HG03378 (cell line): ENCODE measurements at regions not wholly inside any gene's neighbourhood (a gene's known extent, or its start where the extent isn't known, plus 50 kb on each side); places are given as distances from the start of the nearest gene placed in this dataset.
"Not testable (repeated sequence)": the region's sequence is repeated elsewhere in the genome, so short reads cannot be mapped to it uniquely, and the experiment has no call there.

Source experiments
- ATAC-seq: cut with Tn5 transposase; IDR thresholded peaks from one replicate; pipeline ENCODE4 v1.9.1; 2021; ENCODE audit warnings: mild to moderate bottlenecking, moderate library complexity; ENCODE audit not compliant: unreplicated experiment

- ATAC-seq: no peak
These were observed 634.6 kb upstream of the CNTNAP2 start for GRCh38 chr7:145481985-145482384.

DNA sequence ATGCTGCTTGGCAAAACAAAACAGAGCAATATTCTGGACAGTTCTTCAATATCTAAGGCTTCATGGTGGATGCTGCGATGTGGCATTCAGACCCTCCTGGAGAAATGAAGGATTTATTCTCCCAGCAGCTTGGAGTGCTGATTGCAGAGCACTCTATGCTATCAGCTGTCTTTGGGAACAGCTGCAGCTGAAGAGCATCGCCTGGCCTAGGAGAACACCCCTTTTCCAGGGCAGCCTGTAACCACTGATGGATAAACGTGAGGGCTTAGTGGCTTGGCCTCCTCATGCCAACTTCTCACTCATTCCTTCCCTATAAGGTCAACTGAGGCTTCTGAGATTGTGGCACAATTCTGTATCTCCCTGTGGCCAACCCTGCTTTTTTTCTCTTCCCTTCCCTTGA, 638.1 kb upstream of the CNTNAP2 start:
- ATAC-seq: no peak

- ATAC-seq: no peak
These were observed 638.3 kb upstream of the TPK1 start for GRCh38 chr7:145474009-145474686.

DNA sequence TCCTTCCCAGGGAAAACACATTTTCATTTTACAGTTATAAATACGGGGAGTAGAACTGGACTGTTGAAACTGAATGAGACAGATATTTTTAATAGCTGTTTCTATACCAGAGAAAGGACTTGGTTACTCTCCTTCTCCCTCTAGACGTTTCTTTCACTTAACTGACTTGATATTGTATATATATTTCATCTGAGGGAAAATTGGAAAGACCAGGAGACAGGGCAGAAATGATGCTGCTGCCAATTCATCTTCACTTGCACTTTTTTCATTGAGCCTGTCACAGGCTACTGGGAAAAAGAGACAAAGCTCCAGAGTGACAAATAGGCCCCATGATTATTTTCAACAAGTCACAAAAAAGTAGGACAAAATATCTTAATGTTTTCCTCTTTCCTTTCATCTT, 636.0 kb upstream of the TPK1 start:
- no peak for ATAC-seq

DNA sequence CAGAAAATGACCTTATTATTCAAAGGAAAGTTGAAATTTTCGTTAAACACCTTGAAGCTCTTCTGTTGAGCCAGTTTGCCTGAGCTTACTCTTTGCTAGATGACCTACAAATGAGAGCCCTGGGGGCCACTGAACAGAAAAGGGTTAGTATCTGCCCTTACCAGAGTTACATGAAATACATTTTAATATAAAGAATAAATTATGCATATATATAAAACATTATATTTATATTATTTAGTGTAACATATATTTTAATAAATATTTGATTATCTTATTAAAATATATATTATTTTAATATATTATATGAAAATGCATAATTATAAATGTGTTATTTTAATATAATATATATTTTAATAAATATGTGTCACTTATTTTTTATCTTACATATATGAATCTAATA, 628.4 kb upstream of the TPK1 start:
- no peak for ATAC-seq

DNA sequence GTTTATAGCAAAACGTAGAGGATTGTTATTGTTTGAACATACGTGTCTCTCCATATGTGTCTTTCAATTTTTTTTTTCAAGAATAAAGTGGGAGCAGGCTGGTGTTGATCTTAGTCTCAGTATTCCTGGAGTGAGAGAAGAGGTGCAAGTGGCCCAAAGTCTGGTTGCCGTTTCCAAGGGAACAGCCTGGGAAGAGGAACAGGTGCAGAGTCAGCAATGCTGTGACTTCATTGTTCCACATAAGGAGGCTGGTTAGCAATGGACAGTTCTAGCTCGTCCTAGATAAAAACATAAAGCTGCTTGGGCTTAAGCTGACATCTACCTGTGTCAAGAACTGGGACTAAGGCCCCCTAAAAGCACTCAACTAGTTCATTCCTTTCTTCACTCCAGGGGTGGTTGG, 626.6 kb upstream of the TPK1 start:
- ATAC-seq: no peak

- no peak for ATAC-seq
These were observed 599.0 kb upstream of the TPK1 start for GRCh38 chr7:145434811-145435210.

GRCh38 chr7:145431834-145432233, 596.0 kb upstream of the TPK1 start:
- ATAC-seq: peak; percentile 66

DNA sequence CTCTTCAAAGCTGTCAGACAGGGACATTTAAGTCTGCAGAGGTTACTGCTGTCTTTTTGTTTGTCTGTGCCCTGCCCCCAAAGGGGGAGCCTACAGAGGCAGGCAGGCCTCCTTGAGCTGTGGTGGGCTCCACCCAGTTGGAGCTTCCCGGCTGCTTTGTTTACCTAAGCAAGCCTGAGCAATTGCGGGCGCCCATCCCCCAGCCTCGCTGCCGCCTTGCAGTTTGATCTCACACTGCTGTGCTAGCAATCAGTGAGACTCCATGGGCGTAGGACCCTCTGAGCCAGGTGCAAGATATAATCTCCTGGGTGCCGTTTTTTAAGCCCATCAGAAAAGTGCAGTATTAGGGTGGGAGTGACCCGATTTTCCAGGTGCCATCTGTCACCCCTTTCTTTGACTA, 582.6 kb upstream of the TPK1 start:
- not testable (repeated sequence) for ATAC-seq

GRCh38 chr7:145411066-145411465, 575.2 kb upstream of the TPK1 start:
- ATAC-seq: no peak

DNA sequence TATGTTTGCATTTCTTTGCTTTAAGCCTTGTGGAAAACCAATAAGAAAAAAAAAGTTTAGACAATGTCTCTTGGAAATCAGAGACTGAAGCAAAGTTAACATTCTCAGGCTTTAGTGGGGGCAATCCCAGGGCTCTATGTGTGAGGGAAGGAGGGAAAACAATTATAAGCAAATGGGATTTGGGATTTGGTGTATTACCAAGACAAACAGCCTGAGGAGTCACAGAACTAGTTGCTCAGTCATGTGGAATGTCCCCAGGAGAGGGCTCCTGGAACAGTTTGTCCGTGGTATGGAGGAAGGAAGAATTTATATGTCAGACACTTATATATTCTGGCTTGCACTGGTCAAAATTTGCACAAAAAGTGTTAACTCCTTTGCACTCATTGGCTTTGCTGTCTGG, 562.9 kb upstream of the TPK1 start:
- no peak for ATAC-seq

GRCh38 chr7:145394126-145394525, 558.3 kb upstream of the TPK1 start:
- ATAC-seq: no peak

- no peak for ATAC-seq
These were observed 546.9 kb upstream of the TPK1 start for GRCh38 chr7:145382762-145383161.

- ATAC-seq: no peak
These were observed 542.3 kb upstream of the TPK1 start for GRCh38 chr7:145378197-145378596.

DNA sequence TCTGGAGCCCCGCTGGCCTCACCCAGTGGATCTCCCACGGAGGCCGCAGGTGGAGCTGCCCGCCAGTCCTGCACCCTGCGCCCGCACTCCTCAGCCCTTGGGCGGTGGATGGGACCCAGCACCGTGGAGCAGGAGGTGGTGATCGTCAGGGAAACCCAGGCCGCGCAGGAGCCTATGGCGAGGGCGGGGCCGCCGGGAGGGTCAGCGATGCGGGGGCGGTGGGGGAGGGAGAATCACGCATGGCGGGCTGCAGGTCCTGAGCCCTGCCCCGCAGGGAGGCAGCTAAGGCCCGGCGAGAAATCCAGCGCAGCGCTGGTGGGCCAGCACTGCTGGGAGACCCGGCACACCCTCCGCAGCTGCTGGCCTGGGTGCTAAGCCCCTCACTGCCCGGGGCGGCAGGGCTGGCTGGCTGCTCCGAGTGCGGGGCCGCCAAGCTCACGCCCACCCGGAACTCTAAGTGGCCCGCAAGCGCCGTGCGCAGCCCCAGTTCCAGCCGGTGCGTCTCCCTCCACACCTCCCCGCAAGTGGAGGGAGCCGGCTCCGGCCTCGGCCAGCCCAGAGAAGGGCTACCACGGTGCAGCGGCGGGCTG, 524.8 kb upstream of the TPK1 start:
- no peak for ATAC-seq

DNA sequence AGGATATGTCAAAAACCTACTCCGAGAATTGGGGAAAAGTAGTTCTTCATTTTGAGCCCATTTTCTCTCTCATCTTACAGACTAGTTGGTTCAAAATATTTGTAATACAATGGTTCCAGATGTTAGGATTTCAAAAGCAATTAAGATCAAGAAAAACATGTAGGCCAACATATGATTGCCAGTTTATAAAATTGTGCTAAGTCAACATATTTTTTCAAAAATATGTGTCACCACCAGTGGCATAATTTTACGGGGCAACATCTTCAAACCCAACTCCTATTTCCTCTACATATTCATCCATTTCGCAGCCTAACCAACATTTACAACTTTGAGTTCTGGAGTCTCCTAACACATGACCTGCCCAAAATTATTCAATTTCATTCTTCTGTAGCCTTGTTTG, 514.5 kb upstream of the TPK1 start:
- ATAC-seq: no peak

GRCh38 chr7:145349452-145349851, 513.6 kb upstream of the TPK1 start:
- ATAC-seq: not testable (repeated sequence)

DNA sequence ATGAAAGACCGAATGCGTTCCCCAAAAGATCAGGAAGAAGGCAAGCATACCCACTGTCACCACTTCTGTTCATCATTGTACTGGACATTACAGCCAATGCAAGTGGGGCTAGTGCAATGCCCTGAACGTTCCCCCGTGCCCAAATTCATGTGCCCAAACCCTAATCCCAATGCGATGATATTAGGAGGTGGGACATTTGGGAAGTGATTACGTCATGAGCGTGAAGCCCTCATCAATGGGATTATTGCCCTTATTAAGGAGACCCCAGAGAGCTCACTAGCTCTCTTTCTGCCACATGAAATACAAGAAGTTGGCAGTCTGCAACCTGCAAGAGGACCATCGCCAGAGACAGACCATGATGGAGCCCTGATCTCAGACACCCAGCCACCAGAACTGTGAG, 511.4 kb upstream of the TPK1 start:
- no peak for ATAC-seq

GRCh38 chr7:145339319-145339718, 503.5 kb upstream of the TPK1 start:
- ATAC-seq: no peak

DNA sequence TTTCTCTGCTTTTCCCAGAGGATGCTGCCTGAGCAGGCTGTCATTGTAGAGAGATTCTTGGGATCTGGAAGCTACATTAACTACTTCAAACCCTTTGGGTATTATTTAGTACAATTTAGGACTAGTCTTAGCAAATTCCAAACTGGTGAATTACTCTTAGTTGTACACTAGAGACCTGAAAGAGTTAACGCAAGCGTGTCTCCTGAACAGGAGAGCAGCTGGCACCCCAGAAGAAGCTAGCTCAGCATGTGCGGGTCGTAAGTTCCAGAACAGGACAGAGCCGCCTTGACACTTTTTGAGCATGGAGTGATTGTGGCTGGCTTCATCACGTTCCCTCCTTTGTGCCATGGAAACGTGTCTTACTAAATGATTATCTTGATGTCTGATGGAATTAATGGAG, 495.7 kb upstream of the TPK1 start:
- no peak for ATAC-seq

DNA sequence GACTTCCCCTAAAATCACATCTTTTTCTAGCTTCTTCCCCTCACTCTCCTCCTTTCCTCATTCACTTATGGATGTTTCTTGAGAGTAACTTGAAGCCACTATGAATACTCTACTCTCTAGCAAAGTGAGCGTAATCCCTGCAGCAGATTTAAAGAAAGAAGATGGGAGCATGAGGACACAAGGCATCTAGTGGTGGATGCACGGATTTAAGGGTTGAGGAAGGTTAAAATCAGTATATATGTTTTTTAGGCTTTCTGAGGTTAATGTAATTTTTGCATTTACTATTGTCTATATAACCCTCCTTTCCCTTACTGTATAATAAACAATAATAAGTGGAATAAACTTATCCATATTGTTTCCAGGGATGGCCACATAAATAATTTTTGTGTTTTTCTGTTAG, 495.2 kb upstream of the TPK1 start:
- ATAC-seq: no peak

- ATAC-seq: no peak
These were observed 491.8 kb upstream of the TPK1 start for GRCh38 chr7:145327646-145328045.

DNA sequence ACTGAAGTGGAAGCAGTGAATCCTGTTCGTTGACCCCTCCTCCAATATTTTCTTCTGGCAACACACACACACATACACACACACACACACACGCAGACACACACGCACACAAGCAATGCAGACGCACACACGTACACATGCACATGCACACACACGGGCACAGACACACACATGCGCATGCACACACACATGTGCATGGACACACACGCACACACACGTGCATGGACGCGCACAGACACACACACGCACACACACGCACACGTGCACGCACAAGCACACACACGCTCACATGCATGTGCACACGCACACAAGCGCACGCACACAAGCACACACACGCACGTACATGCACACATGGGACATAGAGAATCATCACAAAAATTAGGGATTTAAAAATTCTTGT, 488.2 kb upstream of the TPK1 start:
- ATAC-seq: no peak
